ENCODE measurements at regions not wholly inside any gene's neighbourhood (a gene's known extent, or its start where the extent isn't known, plus 50 kb on each side); places are given as distances from the start of the nearest gene placed in this dataset.

DNA sequence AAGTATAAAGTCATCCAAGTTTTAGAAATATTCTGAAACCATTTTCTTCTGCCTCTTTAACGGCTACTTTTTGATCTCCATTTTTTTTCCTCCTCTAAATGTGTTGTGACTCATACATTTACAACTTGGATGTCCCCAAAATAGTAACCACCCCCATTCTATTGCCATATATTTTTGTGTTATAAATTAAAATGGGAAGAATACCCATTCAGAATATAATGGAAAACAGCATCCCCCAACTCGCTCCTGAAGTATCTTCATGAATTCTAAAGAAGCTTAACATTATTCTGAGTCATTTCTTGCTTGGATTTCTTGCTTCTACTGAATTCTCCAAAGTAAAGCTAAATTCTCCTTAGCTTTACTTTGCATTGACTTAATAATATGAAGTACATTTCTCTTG lies 92.0 kb upstream of the PTPN13 start:
- Mint-ChIP-seq H3K4me3 (ENCODE audit: unreplicated experiment) (no peak overlapping the region), H3K27ac (ENCODE audit: low read depth, unreplicated experiment) (no peak overlapping the region), H3K36me3 (ENCODE audit: insufficient read depth, unreplicated experiment) (no peaks in the 10 kb centered on the region), H3K9me3 (ENCODE audit: unreplicated experiment) (no peaks in the 10 kb centered on the region), H3K4me1 (ENCODE audit: insufficient read depth, unreplicated experiment) (peaks cover 6% of the 10 kb centered on the region), H3K27me3 (ENCODE audit: insufficient read depth, unreplicated experiment) (no peaks in the 10 kb centered on the region)
- ChIA-PET POLR2A (no interaction called here), CTCF (interaction anchor here (0.7 kb wide), 1 partner anchor 395 kb away, joined by 4 read pairs; no protein-coding TSS in a partner anchor)
- BruUV-seq (replicated peaks): no TSS peak
- no peak for DNase-seq (ENCODE audit: unreplicated experiment)
- intact Hi-C loops (cut with micrococcal nuclease): no loop called here
- TF ChIP-seq, protein P1, sequence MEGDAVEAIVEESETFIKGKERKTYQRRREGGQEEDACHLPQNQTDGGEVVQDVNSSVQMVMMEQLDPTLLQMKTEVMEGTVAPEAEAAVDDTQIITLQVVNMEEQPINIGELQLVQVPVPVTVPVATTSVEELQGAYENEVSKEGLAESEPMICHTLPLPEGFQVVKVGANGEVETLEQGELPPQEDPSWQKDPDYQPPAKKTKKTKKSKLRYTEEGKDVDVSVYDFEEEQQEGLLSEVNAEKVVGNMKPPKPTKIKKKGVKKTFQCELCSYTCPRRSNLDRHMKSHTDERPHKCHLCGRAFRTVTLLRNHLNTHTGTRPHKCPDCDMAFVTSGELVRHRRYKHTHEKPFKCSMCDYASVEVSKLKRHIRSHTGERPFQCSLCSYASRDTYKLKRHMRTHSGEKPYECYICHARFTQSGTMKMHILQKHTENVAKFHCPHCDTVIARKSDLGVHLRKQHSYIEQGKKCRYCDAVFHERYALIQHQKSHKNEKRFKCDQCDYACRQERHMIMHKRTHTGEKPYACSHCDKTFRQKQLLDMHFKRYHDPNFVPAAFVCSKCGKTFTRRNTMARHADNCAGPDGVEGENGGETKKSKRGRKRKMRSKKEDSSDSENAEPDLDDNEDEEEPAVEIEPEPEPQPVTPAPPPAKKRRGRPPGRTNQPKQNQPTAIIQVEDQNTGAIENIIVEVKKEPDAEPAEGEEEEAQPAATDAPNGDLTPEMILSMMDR (IDR thresholded peaks at IDR 0.05; ENCODE audit: unreplicated experiment): no peak

DNA sequence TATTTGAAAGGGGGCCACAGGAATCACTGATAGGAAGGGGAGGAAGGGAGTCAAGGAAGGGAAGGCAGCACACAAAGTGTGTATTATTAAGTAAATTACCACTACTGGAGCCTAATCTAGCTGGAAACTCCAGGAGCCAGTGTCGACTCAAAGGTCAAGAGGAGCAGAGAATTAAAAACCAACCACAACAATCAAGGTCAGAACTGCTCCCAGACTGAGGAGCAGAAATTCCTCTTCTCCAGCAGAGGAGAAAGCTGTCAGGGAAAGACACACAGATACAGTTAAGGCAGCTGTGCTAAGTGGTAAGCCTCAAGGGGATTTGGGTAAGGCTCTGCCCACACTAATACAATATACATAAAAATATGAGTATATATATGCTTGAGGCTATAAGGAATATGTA lies 87.5 kb upstream of the PTPN13 start:
- TF ChIP-seq, protein P1 (IDR thresholded peaks at IDR 0.05; ENCODE audit: unreplicated experiment): no peak
- no peak overlapping the region for H3K4me3 Mint-ChIP-seq (ENCODE audit: unreplicated experiment)
- no peak overlapping the region for H3K27ac Mint-ChIP-seq (ENCODE audit: low read depth, unreplicated experiment)
- no peaks in the 10 kb centered on the region for H3K4me1 Mint-ChIP-seq (ENCODE audit: insufficient read depth, unreplicated experiment)
- DNase-seq (ENCODE audit: unreplicated experiment): no peak
- POLR2A ChIA-PET: no interaction called here
- CTCF ChIA-PET: interaction anchor here (0.6 to 2.5 kb wide), 5 partner anchors 8 to 258 kb away, joined by 3 to 11 read pairs (median 4); no protein-coding TSS in a partner anchor
- no peaks in the 10 kb centered on the region for H3K9me3 Mint-ChIP-seq (ENCODE audit: unreplicated experiment)
- intact Hi-C loops (cut with micrococcal nuclease): no loop called here
- BruUV-seq (replicated peaks): no TSS peak
- H3K27me3 Mint-ChIP-seq (ENCODE audit: insufficient read depth, unreplicated experiment): no peaks in the 10 kb centered on the region
- H3K36me3 Mint-ChIP-seq (ENCODE audit: insufficient read depth, unreplicated experiment): no peaks in the 10 kb centered on the region

GRCh38 chr4:86508436-86508835 lies 85.7 kb upstream of the PTPN13 start:
- Mint-ChIP-seq H3K9me3 (ENCODE audit: unreplicated experiment) (no peaks in the 10 kb centered on the region), H3K27ac (ENCODE audit: low read depth, unreplicated experiment) (no peak overlapping the region), H3K4me3 (ENCODE audit: unreplicated experiment) (no peak overlapping the region), H3K36me3 (ENCODE audit: insufficient read depth, unreplicated experiment) (no peaks in the 10 kb centered on the region), H3K4me1 (ENCODE audit: insufficient read depth, unreplicated experiment) (no peaks in the 10 kb centered on the region), H3K27me3 (ENCODE audit: insufficient read depth, unreplicated experiment) (no peaks in the 10 kb centered on the region)
- no TSS peak for BruUV-seq (replicated peaks)
- DNase-seq (ENCODE audit: unreplicated experiment): no peak
- intact Hi-C loops (cut with micrococcal nuclease): no loop called here
- CTCF ChIA-PET: interaction anchor here (0.6 kb wide), 1 partner anchor 616 kb away, joined by 3 read pairs; no protein-coding TSS in a partner anchor
- POLR2A ChIA-PET: no interaction called here
- TF ChIP-seq, protein P1 (IDR thresholded peaks at IDR 0.05; ENCODE audit: unreplicated experiment): no peak

DNA sequence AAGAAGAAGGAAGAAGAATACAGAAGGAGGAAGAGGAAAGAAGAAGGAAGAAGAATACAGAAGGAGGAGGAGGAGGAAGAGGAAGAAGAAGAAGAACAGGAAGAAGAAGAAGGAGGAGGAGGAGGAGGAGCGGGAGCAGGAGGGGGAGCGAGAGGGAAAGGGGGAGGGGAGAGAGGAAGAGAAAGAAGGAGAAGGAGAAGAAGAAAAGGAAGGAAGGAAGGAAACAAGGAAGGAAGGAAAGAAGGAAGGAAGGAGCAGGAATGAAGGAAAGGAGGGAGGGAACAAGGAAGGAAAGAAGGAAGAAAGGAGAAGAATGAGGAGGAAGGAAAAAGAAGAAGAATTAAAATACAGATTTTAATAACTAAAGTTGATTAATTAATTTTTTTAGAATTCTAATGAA lies 82.5 kb upstream of the PTPN13 start:
- BruUV-seq (replicated peaks): no TSS peak
- intact Hi-C loops (cut with micrococcal nuclease): no loop called here
- Mint-ChIP-seq H3K4me1 (ENCODE audit: insufficient read depth, unreplicated experiment) (no peaks in the 10 kb centered on the region), H3K36me3 (ENCODE audit: insufficient read depth, unreplicated experiment) (no peaks in the 10 kb centered on the region), H3K9me3 (ENCODE audit: unreplicated experiment) (no peaks in the 10 kb centered on the region), H3K27ac (ENCODE audit: low read depth, unreplicated experiment) (no peak overlapping the region), H3K27me3 (ENCODE audit: insufficient read depth, unreplicated experiment) (no peaks in the 10 kb centered on the region), H3K4me3 (ENCODE audit: unreplicated experiment) (no peak overlapping the region)
- TF ChIP-seq, protein P1 (IDR thresholded peaks at IDR 0.05; ENCODE audit: unreplicated experiment): no peak
- POLR2A ChIA-PET: interaction anchor here (0.6 to 0.7 kb wide), 2 partner anchors 111 to 1146 kb away, joined by 3 read pairs; no protein-coding TSS in a partner anchor
- CTCF ChIA-PET: interaction anchor here (0.6 to 5.4 kb wide), 3 partner anchors 10 to 1704 kb away, joined by 3 to 31 read pairs (median 12); no protein-coding TSS in a partner anchor
- no peak for DNase-seq (ENCODE audit: unreplicated experiment)

All from MCF 10A (cell line).